ENCODE measurements at regions not wholly inside any gene's neighbourhood (a gene's known extent, or its start where the extent isn't known, plus 50 kb on each side); places are given as distances from the start of the nearest gene placed in this dataset.

- TF ChIP-seq POLR2A (IDR thresholded peaks at IDR 0.05; ENCODE audit: low read depth, low read length), result no peak
- no peak for TF ChIP-seq POLR2AphosphoS5 (IDR thresholded peaks at IDR 0.05; ENCODE audit: low read depth, low read length)
Observed at GRCh38 chr17:71976011-71976649, 144.7 kb upstream of the SOX9 start.
